H9 (cell line): ENCODE measurements at regions not wholly inside any gene's neighbourhood (a gene's known extent, or its start where the extent isn't known, plus 50 kb on each side); places are given as distances from the start of the nearest gene placed in this dataset.

Source experiments
- DNase-seq: peaks from one replicate; pipeline ENCODE4 v3.0.0-alpha.2; 2017
- H2AFZ ChIP-seq: one replicate; pipeline ENCODE4 v1.6.1; 2013; ENCODE audit warnings: mild to moderate bottlenecking, low read length, control low read depth, moderate library complexity
- H2AK5ac ChIP-seq: 2 replicates; pipeline ENCODE4 v1.6.1; 2013; ENCODE audit warnings: low read length, control low read depth, mixed read lengths; ENCODE audit not compliant: insufficient read length
- H2BK120ac ChIP-seq: one replicate; pipeline ENCODE4 v1.6.1; 2013; ENCODE audit warnings: low read depth, mild to moderate bottlenecking, low read length, control low read depth, inconsistent platforms; ENCODE audit not compliant: poor library complexity, severe bottlenecking
- H2BK12ac ChIP-seq: 2 replicates; pipeline ENCODE4 v1.6.1; 2013; ENCODE audit warnings: low read length, control low read depth, mixed read lengths, low read depth; ENCODE audit not compliant: insufficient read length
- H2BK15ac ChIP-seq: 2 replicates; pipeline ENCODE4 v1.6.1; 2013; ENCODE audit warnings: low read depth, low read length, control low read depth
- H2BK20ac ChIP-seq: one replicate; pipeline ENCODE4 v1.6.1; 2013; ENCODE audit warnings: low read depth, mild to moderate bottlenecking, low read length, control low read depth, inconsistent platforms; ENCODE audit not compliant: poor library complexity, severe bottlenecking
- H2BK5ac ChIP-seq: 2 replicates; pipeline ENCODE4 v1.6.1; 2013; ENCODE audit warnings: low read length, control low read depth, mixed read lengths; ENCODE audit not compliant: insufficient read length
- H3K14ac ChIP-seq: 2 replicates; pipeline ENCODE4 v1.6.1; 2013; ENCODE audit warnings: low read length, control low read depth; ENCODE audit not compliant: insufficient read depth
- H3K18ac ChIP-seq: 2 replicates; pipeline ENCODE4 v1.6.1; 2013; ENCODE audit warnings: low read depth, mild to moderate bottlenecking, mixed read lengths, low read length, control low read depth; ENCODE audit not compliant: insufficient read length
- H3K23ac ChIP-seq: 2 replicates; pipeline ENCODE4 v1.6.1; 2013; ENCODE audit warnings: low read length, control low read depth, mixed read lengths, low read depth; ENCODE audit not compliant: insufficient read length
- H3K23me2 ChIP-seq: 2 replicates; pipeline ENCODE4 v1.6.1; 2013; ENCODE audit warnings: low read depth, mild to moderate bottlenecking, mixed read lengths, low read length, control low read depth; ENCODE audit not compliant: insufficient read length, poor library complexity, severe bottlenecking
- H3K27ac ChIP-seq: 2 replicates; pipeline ENCODE4 v1.5.1; 2013; ENCODE audit warnings: low read length, control low read depth, mixed read lengths, low read depth; ENCODE audit not compliant: insufficient read length
- H3K27me3 ChIP-seq: 2 replicates; pipeline ENCODE4 v1.6.1; 2013; ENCODE audit warnings: low read length, control low read depth, inconsistent platforms; ENCODE audit not compliant: insufficient read depth
- H3K4ac ChIP-seq: 2 replicates; pipeline ENCODE4 v1.6.1; 2013; ENCODE audit warnings: low read depth, mild to moderate bottlenecking, control low read depth, inconsistent platforms, low read length, moderate library complexity
- H3K4me1 ChIP-seq: 2 replicates; pipeline ENCODE4 v1.6.1; 2013; ENCODE audit warnings: low read length, control low read depth, inconsistent platforms; ENCODE audit not compliant: insufficient read depth
- H3K4me2 ChIP-seq: 2 replicates; pipeline ENCODE4 v1.6.1; 2013; ENCODE audit warnings: low read length, control low read depth, mixed read lengths; ENCODE audit not compliant: insufficient read length, insufficient read depth
- H3K56ac ChIP-seq: 2 replicates; pipeline ENCODE4 v1.6.1; 2013; ENCODE audit warnings: low read depth, mild to moderate bottlenecking, mixed read lengths, low read length, control low read depth; ENCODE audit not compliant: insufficient read length
- H3K79me1 ChIP-seq: 2 replicates; pipeline ENCODE4 v1.6.1; 2013; ENCODE audit warnings: low read depth, mild to moderate bottlenecking, moderate library complexity, low read length, control low read depth, inconsistent platforms; ENCODE audit not compliant: insufficient read depth, poor library complexity, severe bottlenecking
- H3K79me2 ChIP-seq: 2 replicates; pipeline ENCODE4 v1.6.1; 2013; ENCODE audit warnings: low read length, control low read depth, inconsistent platforms; ENCODE audit not compliant: insufficient read depth
- H3K9ac ChIP-seq: 2 replicates; pipeline ENCODE4 v1.6.1; 2013; ENCODE audit warnings: low read length, control low read depth, mixed read lengths; ENCODE audit not compliant: insufficient read length; ENCODE audit errors: extremely low read depth
- H3K9me3 ChIP-seq: one replicate; pipeline ENCODE4 v1.6.1; 2013; ENCODE audit warnings: low read depth, low read length, inconsistent platforms; ENCODE audit not compliant: control insufficient read depth
- H3T11ph ChIP-seq: one replicate; pipeline ENCODE4 v1.6.1; 2013; ENCODE audit warnings: mild to moderate bottlenecking, low read length, control low read depth, inconsistent platforms
- H4K20me1 ChIP-seq: one replicate; pipeline ENCODE4 v1.6.1; 2013; ENCODE audit not compliant: control insufficient read depth, insufficient read length, insufficient read depth
- H4K5ac ChIP-seq: 2 replicates; pipeline ENCODE4 v1.6.1; 2013; ENCODE audit warnings: low read depth, mild to moderate bottlenecking, mixed read lengths, low read length, control low read depth; ENCODE audit not compliant: insufficient read length
- H4K8ac ChIP-seq: replicated peaks from 2 replicates; pipeline ENCODE4 v1.6.1; 2013; ENCODE audit warnings: low read length, control low read depth, mixed read lengths, low read depth; ENCODE audit not compliant: insufficient read length
- H4K91ac ChIP-seq: 2 replicates; pipeline ENCODE4 v1.6.1; 2013; ENCODE audit warnings: low read depth, mild to moderate bottlenecking, moderate library complexity, mixed read lengths, low read length, control low read depth; ENCODE audit not compliant: insufficient read length
- H3K27ac Mint-ChIP-seq, 3 experiments: 2 replicates in 2 of 3; 3 replicates in 1 of 3; pipeline ENCODE4 v1.8.0; 2020 to 2021; ENCODE audit warnings: mixed read lengths in 3 of 3, mild to moderate bottlenecking in 1 of 3, moderate library complexity in 1 of 3
- H3K27me3 Mint-ChIP-seq: 2 replicates; pipeline ENCODE4 v1.8.0; 2021; ENCODE audit warnings: low read depth, mild to moderate bottlenecking, moderate library complexity, mixed read lengths
- H3K36me3 Mint-ChIP-seq, 3 experiments: 2 replicates in 2 of 3; 3 replicates in 1 of 3; pipeline ENCODE4 v1.8.0; 2020 to 2021; ENCODE audit warnings: low read depth in 3 of 3, mixed read lengths in 3 of 3; ENCODE audit not compliant: insufficient read depth in 1 of 3
- H3K4me1 Mint-ChIP-seq, 2 experiments: 2 replicates each; pipeline ENCODE4 v1.8.0; 2020; ENCODE audit warnings: mixed read lengths in 2 of 2
- H3K4me3 Mint-ChIP-seq, 2 experiments: 2 replicates in 1 of 2; 3 replicates in 1 of 2; pipeline ENCODE4 v1.8.0; 2020 to 2021; ENCODE audit warnings: mild to moderate bottlenecking in 2 of 2, mixed read lengths in 2 of 2, moderate library complexity in 1 of 2
- H3K9me3 Mint-ChIP-seq, 2 experiments: 2 replicates in 1 of 2; 3 replicates in 1 of 2; pipeline ENCODE4 v1.8.0; 2020; ENCODE audit warnings: mild to moderate bottlenecking in 2 of 2, mixed read lengths in 2 of 2, moderate library complexity in 1 of 2
- WGBS: extraction: QIAGEN DNeasy Blood & Tissue Kit; methylation state at CpG from one replicate; pipeline ENCODE4 v1.1.7; 2013; ENCODE audit warnings: missing lambda C conversion rate, low lambda C conversion rate, mixed read lengths; ENCODE audit not compliant: insufficient read length; ENCODE audit errors: extremely low coverage; 5-methylcytosine and 5-hydroxymethylcytosine counted together
- TF ChIP-seq, protein P1 (sequence below): fragments of 200-600 bp; sonication (generic); conservative IDR thresholded peaks from 3 replicates; pipeline ENCODE4 v1.8.0; 2021; ENCODE audit warnings: antibody characterized with exemption, mild to moderate bottlenecking

DNA sequence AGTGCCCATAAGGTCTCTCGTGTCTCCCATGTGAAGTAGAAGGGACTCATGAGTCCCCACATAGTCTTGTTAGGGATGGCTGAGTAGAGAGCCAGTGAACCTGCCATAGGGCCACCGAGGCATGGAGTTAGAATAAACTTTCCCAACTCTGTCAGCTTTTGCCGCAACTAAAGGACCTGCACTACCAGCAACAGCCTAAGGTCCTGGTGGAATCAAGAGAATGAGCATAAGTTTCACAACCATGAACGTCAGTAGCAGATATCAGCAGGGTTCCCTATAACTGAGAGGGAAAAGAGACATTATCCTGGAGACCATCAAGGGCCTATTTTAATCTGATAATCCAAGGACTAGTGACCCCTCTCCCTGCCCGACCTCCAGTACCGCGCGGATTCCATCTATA is 60.3 kb upstream of the FNDC3B start:
- Histone ChIP-seq H3K27ac (no peak overlapping the region), H2BK120ac (no peak overlapping the region), H3K23ac (no peak overlapping the region), H3K23me2 (no peaks in the 10 kb centered on the region), H2AK5ac (no peak overlapping the region), H3K27me3 (no peaks in the 10 kb centered on the region), H3K14ac (no peak overlapping the region), H3T11ph (no peak overlapping the region), H3K56ac (no peak overlapping the region), H4K5ac (no peak overlapping the region), H3K79me1 (no peaks in the 10 kb centered on the region), H3K4me1 (no peaks in the 10 kb centered on the region), H3K18ac (no peak overlapping the region), H2BK5ac (no peak overlapping the region), H2AFZ (no peak overlapping the region), H3K9ac (no peak overlapping the region), H3K79me2 (no peaks in the 10 kb centered on the region), H3K4me2 (no peak overlapping the region), H2BK12ac (no peak overlapping the region), H4K91ac (no peak overlapping the region), H2BK20ac (no peak overlapping the region), H3K4ac (no peak overlapping the region), H4K8ac (no peak overlapping the region), H2BK15ac (no peak overlapping the region), H4K20me1 (no peaks in the 10 kb centered on the region), H3K9me3 (no peaks in the 10 kb centered on the region)
- no peaks in the 10 kb centered on the region for H3K27me3 Mint-ChIP-seq
- H3K4me1 Mint-ChIP-seq, result no peaks in the 10 kb centered on the region
- H3K9me3 Mint-ChIP-seq, result no peaks in the 10 kb centered on the region
- no peak for DNase-seq
- no peaks in the 10 kb centered on the region for H3K36me3 Mint-ChIP-seq
- H3K27ac Mint-ChIP-seq, result no peak overlapping the region
- no peak overlapping the region for H3K4me3 Mint-ChIP-seq
- no CpG with 5 or more reads among the region's 8 CpGs for WGBS
- TF ChIP-seq, protein P1, sequence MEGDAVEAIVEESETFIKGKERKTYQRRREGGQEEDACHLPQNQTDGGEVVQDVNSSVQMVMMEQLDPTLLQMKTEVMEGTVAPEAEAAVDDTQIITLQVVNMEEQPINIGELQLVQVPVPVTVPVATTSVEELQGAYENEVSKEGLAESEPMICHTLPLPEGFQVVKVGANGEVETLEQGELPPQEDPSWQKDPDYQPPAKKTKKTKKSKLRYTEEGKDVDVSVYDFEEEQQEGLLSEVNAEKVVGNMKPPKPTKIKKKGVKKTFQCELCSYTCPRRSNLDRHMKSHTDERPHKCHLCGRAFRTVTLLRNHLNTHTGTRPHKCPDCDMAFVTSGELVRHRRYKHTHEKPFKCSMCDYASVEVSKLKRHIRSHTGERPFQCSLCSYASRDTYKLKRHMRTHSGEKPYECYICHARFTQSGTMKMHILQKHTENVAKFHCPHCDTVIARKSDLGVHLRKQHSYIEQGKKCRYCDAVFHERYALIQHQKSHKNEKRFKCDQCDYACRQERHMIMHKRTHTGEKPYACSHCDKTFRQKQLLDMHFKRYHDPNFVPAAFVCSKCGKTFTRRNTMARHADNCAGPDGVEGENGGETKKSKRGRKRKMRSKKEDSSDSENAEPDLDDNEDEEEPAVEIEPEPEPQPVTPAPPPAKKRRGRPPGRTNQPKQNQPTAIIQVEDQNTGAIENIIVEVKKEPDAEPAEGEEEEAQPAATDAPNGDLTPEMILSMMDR, result no peak
